ENCODE measurements at regions not wholly inside any gene's neighbourhood (a gene's known extent, or its start where the extent isn't known, plus 50 kb on each side); places are given as distances from the start of the nearest gene placed in this dataset.
"Not testable (repeated sequence)": the region's sequence is repeated elsewhere in the genome, so short reads cannot be mapped to it uniquely, and the experiment has no call there.

DNA sequence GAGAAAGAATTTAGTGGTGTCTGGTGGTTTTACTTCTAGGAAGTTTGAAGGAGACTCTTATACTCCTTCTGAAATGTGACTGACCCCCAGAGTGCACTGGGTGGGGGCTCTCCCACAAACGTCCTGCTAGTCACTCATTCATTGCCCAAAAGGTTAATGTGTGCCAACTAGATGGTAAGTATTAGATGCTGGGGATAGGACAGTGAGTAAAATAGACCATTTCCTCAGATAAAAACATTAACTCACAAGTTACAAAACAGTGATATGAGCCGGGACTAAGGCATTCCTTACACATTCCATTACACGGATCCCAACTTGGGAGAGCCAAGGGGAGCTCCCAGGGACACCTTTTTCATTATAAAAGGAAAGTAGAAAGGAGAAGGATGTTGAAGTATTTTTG is 185.1 kb downstream of the ATXN7L3B start:
- no peak overlapping the region for H3K4me3 ChIP-seq (ENCODE audit: low read length)
- no peak overlapping the region for H2AFZ ChIP-seq (ENCODE audit: low read depth, low read length)
- H3K9me3 ChIP-seq (ENCODE audit: low read length), result no peaks in the 10 kb centered on the region
- H3K4me1 ChIP-seq (ENCODE audit: insufficient read depth, low read length), result no peaks in the 10 kb centered on the region
- H3K36me3 ChIP-seq (ENCODE audit: insufficient read depth, low read length), result no peaks in the 10 kb centered on the region
- H3K27me3 ChIP-seq (ENCODE audit: insufficient read depth, low read length), result no peaks in the 10 kb centered on the region

- H3K36me3 ChIP-seq (ENCODE audit: insufficient read depth, low read length), result no peaks in the 10 kb centered on the region
- no peak overlapping the region for H3K4me3 ChIP-seq (ENCODE audit: low read length)
- H2AFZ ChIP-seq (ENCODE audit: low read depth, low read length), result no peak overlapping the region
- no peaks in the 10 kb centered on the region for H3K9me3 ChIP-seq (ENCODE audit: low read length)
- no peaks in the 10 kb centered on the region for H3K27me3 ChIP-seq (ENCODE audit: insufficient read depth, low read length)
- no peaks in the 10 kb centered on the region for H3K4me1 ChIP-seq (ENCODE audit: insufficient read depth, low read length)
These were observed 187.5 kb downstream of the ATXN7L3B start for GRCh38 chr12:74725154-74725553.

DNA sequence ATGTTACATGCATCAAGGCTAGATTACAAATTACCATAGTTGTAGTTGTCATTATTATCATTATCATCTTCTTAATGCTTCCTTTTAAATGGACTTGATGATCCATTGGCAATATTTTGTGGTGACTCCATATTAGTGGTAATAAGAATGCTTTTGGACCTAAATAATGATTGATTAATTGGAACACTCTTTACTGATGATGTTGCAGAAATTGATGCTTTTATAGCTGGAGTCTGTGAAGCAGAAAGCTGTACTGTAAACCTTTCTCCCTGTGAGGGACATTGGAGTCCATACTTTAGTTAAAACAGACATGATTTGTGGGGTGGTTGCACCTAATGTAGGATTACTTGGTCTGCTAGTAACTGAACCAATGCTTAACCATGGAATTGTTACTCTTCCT is 190.4 kb downstream of the ATXN7L3B start:
- no peak overlapping the region for H2AFZ ChIP-seq (ENCODE audit: low read depth, low read length)
- H3K27me3 ChIP-seq (ENCODE audit: insufficient read depth, low read length), result no peaks in the 10 kb centered on the region
- no peaks in the 10 kb centered on the region for H3K9me3 ChIP-seq (ENCODE audit: low read length)
- H3K4me3 ChIP-seq (ENCODE audit: low read length), result no peak overlapping the region
- no peaks in the 10 kb centered on the region for H3K4me1 ChIP-seq (ENCODE audit: insufficient read depth, low read length)
- no peaks in the 10 kb centered on the region for H3K36me3 ChIP-seq (ENCODE audit: insufficient read depth, low read length)

DNA sequence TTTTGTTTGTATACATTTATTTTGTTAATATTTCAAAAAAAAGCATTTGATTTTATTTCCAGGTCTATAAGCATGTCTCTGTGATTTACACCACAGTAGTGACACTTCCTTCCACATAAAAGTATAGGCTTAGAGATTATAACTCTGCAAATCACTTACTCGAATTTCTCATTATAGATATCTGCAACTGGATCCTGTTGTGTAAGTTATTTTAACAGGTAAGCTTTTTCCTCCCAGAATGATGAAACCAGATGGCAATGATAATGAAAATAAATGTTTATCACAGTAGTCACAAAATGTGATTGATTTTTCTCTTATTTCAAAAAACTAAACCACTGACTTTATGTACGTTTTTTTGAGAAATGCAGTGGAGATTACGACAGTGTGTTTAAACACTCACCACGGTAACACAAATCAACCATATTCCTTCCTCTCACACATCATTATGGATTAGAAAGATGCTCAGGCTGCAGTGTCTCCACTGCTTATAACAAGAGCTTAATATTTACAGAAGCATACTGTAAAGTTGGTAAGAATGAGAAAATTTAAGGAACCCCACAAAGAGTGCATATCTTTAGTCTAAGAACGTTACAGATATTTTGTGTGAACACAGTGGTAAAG is 194.6 kb downstream of the ATXN7L3B start:
- H2AFZ ChIP-seq (ENCODE audit: low read depth, low read length), result no peak overlapping the region
- no peaks in the 10 kb centered on the region for H3K36me3 ChIP-seq (ENCODE audit: insufficient read depth, low read length)
- no peaks in the 10 kb centered on the region for H3K4me1 ChIP-seq (ENCODE audit: insufficient read depth, low read length)
- no peaks in the 10 kb centered on the region for H3K27me3 ChIP-seq (ENCODE audit: insufficient read depth, low read length)
- no peaks in the 10 kb centered on the region for H3K9me3 ChIP-seq (ENCODE audit: low read length)
- no peak overlapping the region for H3K4me3 ChIP-seq (ENCODE audit: low read length)

DNA sequence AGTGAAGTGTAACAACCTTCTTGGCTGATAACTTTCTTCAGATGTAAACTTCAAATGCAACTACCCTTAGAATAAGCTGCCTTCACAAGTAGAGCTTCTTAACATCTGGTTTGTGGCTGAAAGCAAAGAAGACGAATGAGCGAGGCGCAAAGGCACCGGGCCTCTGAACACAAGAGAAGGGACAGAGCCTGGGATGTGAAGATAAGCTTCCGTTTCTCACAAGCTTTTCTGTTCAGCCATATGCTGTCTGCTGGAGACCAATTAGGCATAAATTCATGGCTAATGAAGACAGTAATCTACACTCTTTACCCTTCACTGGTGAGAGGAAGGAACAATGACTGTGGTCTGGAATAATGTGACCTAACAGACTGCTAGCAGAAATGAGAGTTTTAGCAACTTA is 195.2 kb downstream of the ATXN7L3B start:
- H3K4me1 ChIP-seq (ENCODE audit: insufficient read depth, low read length), result no peaks in the 10 kb centered on the region
- no peaks in the 10 kb centered on the region for H3K9me3 ChIP-seq (ENCODE audit: low read length)
- no peak overlapping the region for H3K4me3 ChIP-seq (ENCODE audit: low read length)
- H2AFZ ChIP-seq (ENCODE audit: low read depth, low read length), result no peak overlapping the region
- H3K36me3 ChIP-seq (ENCODE audit: insufficient read depth, low read length), result no peaks in the 10 kb centered on the region
- H3K27me3 ChIP-seq (ENCODE audit: insufficient read depth, low read length), result no peaks in the 10 kb centered on the region

DNA sequence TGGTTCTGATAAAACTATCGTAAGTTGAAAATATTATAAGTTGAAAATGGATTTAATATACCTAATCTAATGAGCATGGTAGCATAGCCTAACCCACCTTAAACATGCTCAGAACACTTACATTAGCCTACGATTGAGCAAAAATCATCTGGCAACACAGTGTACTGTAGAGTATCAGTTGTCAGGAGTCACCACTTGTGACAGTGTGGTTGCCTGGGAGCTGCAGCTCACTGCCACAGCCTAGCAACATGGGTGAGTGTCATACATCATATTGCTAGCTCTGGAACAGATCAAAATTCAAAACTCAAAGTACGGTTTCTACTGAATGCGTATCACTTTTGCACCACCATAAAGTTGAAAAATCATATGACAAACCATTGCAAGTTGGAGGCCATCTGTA is 203.5 kb downstream of the ATXN7L3B start:
- Histone ChIP-seq H3K4me1 (ENCODE audit: insufficient read depth, low read length) (no peaks in the 10 kb centered on the region), H3K36me3 (ENCODE audit: insufficient read depth, low read length) (no peaks in the 10 kb centered on the region), H3K27me3 (ENCODE audit: insufficient read depth, low read length) (no peaks in the 10 kb centered on the region), H3K4me3 (ENCODE audit: low read length) (no peak overlapping the region), H2AFZ (ENCODE audit: low read depth, low read length) (no peak overlapping the region), H3K9me3 (ENCODE audit: low read length) (no peaks in the 10 kb centered on the region)

DNA sequence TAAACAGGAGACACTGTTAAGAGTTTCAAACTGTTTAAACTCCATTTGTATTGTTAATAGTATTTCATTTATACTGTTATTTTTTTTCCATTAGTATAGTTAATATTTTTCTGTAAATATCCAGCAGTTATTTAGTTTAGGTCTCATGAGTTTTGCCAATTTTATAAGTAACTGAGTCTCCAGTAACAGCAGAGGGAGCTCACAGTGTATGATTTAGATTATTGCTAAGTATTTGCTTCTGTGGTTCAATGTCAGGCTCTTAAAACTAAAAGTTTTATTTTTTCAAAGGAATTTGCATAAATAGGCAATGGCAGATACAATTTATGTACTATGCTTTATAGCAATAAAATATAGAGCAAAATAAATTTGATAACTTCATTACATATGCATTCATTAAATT is 209.7 kb downstream of the ATXN7L3B start:
- H2AFZ ChIP-seq (ENCODE audit: low read depth, low read length), result no peak overlapping the region
- no peaks in the 10 kb centered on the region for H3K4me1 ChIP-seq (ENCODE audit: insufficient read depth, low read length)
- H3K27me3 ChIP-seq (ENCODE audit: insufficient read depth, low read length), result no peaks in the 10 kb centered on the region
- no peak overlapping the region for H3K4me3 ChIP-seq (ENCODE audit: low read length)
- H3K36me3 ChIP-seq (ENCODE audit: insufficient read depth, low read length), result no peaks in the 10 kb centered on the region
- H3K9me3 ChIP-seq (ENCODE audit: low read length), result no peaks in the 10 kb centered on the region

DNA sequence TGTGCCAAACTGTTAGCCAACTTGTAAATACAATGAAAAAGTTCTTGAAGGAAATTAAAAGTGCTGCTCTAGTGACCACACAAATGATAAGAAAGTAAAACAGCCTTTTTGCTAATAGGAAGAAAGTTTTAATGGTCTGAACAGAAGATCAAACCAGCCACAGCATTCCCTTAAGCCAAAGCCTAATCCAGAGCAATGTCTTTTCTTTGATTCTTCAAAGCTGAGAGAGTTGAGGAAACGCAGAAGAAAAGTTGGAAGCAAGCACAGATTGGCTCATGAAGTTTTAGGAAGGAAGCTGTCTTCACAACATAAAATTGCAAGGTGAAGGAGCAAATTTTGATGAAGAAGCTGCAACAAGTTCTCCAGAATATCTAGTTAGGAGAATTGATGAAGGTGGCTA is 213.8 kb downstream of the ATXN7L3B start:
- no peak overlapping the region for H2AFZ ChIP-seq (ENCODE audit: low read depth, low read length)
- no peak overlapping the region for H3K4me3 ChIP-seq (ENCODE audit: low read length)

GRCh38 chr12:74752215-74752614 is 214.6 kb downstream of the ATXN7L3B start:
- Histone ChIP-seq H3K9me3 (ENCODE audit: low read length) (no peaks in the 10 kb centered on the region), H3K4me1 (ENCODE audit: insufficient read depth, low read length) (no peaks in the 10 kb centered on the region), H3K4me3 (ENCODE audit: low read length) (no peak overlapping the region), H3K27me3 (ENCODE audit: insufficient read depth, low read length) (no peaks in the 10 kb centered on the region), H2AFZ (ENCODE audit: low read depth, low read length) (no peak overlapping the region), H3K36me3 (ENCODE audit: insufficient read depth, low read length) (no peaks in the 10 kb centered on the region)

More for the DNA sequence above, 213.8 kb downstream of the ATXN7L3B start:
- H3K9me3 ChIP-seq (ENCODE audit: low read length), result no peaks in the 10 kb centered on the region
- no peaks in the 10 kb centered on the region for H3K36me3 ChIP-seq (ENCODE audit: insufficient read depth, low read length)
- H3K27me3 ChIP-seq (ENCODE audit: insufficient read depth, low read length), result no peaks in the 10 kb centered on the region
- no peaks in the 10 kb centered on the region for H3K4me1 ChIP-seq (ENCODE audit: insufficient read depth, low read length)

DNA sequence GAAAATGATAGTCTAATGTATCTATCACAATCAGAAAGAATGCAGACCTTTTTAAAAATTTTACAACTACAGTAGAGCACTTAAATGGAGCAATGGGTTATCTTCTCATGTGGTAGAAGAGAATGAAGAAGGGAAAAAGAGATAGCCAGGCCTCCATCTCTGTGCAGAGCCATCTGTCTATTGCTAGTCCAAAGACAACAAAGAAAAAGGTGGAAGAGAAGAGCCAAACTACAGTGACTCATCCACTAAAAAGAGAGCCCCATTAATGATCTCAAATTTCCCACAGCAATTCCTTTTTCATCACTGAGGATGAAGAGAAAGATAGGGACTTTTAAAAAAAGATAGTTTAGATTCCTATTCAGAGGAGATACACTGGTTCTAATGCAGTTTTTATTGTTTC is 232.9 kb downstream of the ATXN7L3B start:
- Histone ChIP-seq H3K9me3 (ENCODE audit: low read length) (no peaks in the 10 kb centered on the region), H3K4me3 (ENCODE audit: low read length) (no peak overlapping the region), H3K27me3 (ENCODE audit: insufficient read depth, low read length) (no peaks in the 10 kb centered on the region), H3K36me3 (ENCODE audit: insufficient read depth, low read length) (no peaks in the 10 kb centered on the region), H3K4me1 (ENCODE audit: insufficient read depth, low read length) (no peaks in the 10 kb centered on the region), H2AFZ (ENCODE audit: low read depth, low read length) (no peak overlapping the region)

DNA sequence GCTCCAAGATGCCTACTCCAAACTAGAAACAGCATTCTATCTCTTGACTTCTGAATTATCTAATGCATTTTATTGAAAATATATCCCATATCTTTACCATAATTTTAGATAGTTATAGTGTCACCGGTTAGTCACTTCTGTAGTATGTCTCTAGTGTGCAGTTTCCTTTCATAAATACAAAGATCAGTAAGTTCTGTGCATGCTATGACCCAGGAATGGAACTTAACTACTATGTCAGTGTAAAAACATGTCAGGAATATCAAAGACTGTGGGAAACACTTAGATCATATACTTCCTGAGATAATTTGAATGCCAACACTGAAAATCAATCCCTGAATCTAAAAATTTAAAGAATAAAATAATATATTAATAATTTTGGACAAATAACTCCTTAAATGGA is 237.6 kb downstream of the ATXN7L3B start:
- no peak overlapping the region for H3K4me3 ChIP-seq (ENCODE audit: low read length)
- H3K9me3 ChIP-seq (ENCODE audit: low read length), result no peaks in the 10 kb centered on the region
- H3K27me3 ChIP-seq (ENCODE audit: insufficient read depth, low read length), result no peaks in the 10 kb centered on the region
- no peaks in the 10 kb centered on the region for H3K36me3 ChIP-seq (ENCODE audit: insufficient read depth, low read length)
- no peaks in the 10 kb centered on the region for H3K4me1 ChIP-seq (ENCODE audit: insufficient read depth, low read length)
- H2AFZ ChIP-seq (ENCODE audit: low read depth, low read length), result no peak overlapping the region

DNA sequence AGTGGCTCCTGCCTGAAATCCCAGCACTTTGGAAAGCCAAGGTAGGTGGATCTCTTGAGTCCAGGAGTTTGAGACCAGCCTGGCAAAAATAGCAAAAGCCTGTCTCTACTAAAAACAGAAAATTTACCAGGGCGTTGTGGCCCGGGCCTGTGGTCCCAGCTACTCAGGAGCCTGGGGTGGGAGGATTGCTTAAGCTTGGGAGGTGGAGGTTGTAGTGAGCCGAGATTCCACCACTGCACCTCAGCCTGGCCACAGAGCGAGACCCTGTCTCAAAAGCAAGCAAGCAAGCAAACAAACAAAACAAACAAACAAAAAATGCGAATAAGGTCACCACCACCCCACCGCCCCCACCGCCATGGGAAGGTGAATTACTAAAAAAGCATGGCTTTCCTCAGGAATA is 238.7 kb downstream of the ATXN7L3B start:
- Histone ChIP-seq H3K27me3 (ENCODE audit: insufficient read depth, low read length) (no peaks in the 10 kb centered on the region), H3K4me1 (ENCODE audit: insufficient read depth, low read length) (peaks cover 4% of the 10 kb centered on the region), H3K4me3 (ENCODE audit: low read length) (no peak overlapping the region), H2AFZ (ENCODE audit: low read depth, low read length) (no peak overlapping the region), H3K9me3 (ENCODE audit: low read length) (no peaks in the 10 kb centered on the region), H3K36me3 (ENCODE audit: insufficient read depth, low read length) (no peaks in the 10 kb centered on the region)

GRCh38 chr12:74780182-74780849 is 242.7 kb downstream of the ATXN7L3B start:
- no peaks in the 10 kb centered on the region for H3K27me3 ChIP-seq (ENCODE audit: insufficient read depth, low read length)
- peaks cover 18% of the 10 kb centered on the region for H3K4me1 ChIP-seq (ENCODE audit: insufficient read depth, low read length)
- no peak overlapping the region for H3K4me3 ChIP-seq (ENCODE audit: low read length)
- no peaks in the 10 kb centered on the region for H3K9me3 ChIP-seq (ENCODE audit: low read length)
- no peak overlapping the region for H2AFZ ChIP-seq (ENCODE audit: low read depth, low read length)
- no peaks in the 10 kb centered on the region for H3K36me3 ChIP-seq (ENCODE audit: insufficient read depth, low read length)

- not testable (repeated sequence) for H3K4me3 ChIP-seq (ENCODE audit: low read length); H3K9me3 ChIP-seq (ENCODE audit: low read length); H2AFZ ChIP-seq (ENCODE audit: low read depth, low read length); H3K27me3 ChIP-seq (ENCODE audit: insufficient read depth, low read length); H3K36me3 ChIP-seq (ENCODE audit: insufficient read depth, low read length)
- peaks cover 18% of the 10 kb centered on the region for H3K4me1 ChIP-seq (ENCODE audit: insufficient read depth, low read length)
These were observed 243.2 kb downstream of the ATXN7L3B start for GRCh38 chr12:74780850-74781241.
